Aorta (tissue), 5 donors: ENCODE measurements at regions not wholly inside any gene's neighbourhood (a gene's known extent, or its start where the extent isn't known, plus 50 kb on each side); places are given as distances from the start of the nearest gene placed in this dataset.

Experiments used
- ATAC-seq: fragments of 200-7000 bp; cut with Tn5 transposase; one replicate; pipeline ENCODE4 v1.9.1; 2022; ENCODE audit warnings: moderate library complexity; ENCODE audit not compliant: low FRiP score
- DNase-seq, 2 donors: peaks; one replicate each; pipeline ENCODE4 v3.0.0-alpha.2; 2020
- H3K27ac ChIP-seq, 2 donors: one replicate each; pipeline ENCODE4 v1.5.1; 2013; ENCODE audit warnings: low read length in 2 of 2, mild to moderate bottlenecking in 2 of 2, moderate library complexity in 2 of 2, control low read depth in 1 of 2, inconsistent platforms in 1 of 2, low read depth in 1 of 2
- H3K27me3 ChIP-seq, 2 donors: one replicate each; pipeline ENCODE4 v1.6.1; 2013; ENCODE audit warnings: control low read depth in 1 of 2, low read length in 1 of 2, mild to moderate bottlenecking in 1 of 2, moderate library complexity in 1 of 2; ENCODE audit not compliant: insufficient read depth in 2 of 2, control insufficient read depth in 1 of 2
- H3K36me3 ChIP-seq, 2 donors: one replicate each; pipeline ENCODE4 v1.6.1; 2013; ENCODE audit warnings: control low read depth in 1 of 2, low read length in 1 of 2, mild to moderate bottlenecking in 1 of 2; ENCODE audit not compliant: insufficient read depth in 2 of 2, control insufficient read depth in 1 of 2
- H3K4me1 ChIP-seq, 2 donors: one replicate each; pipeline ENCODE4 v1.6.1; 2013; ENCODE audit warnings: low read length in 2 of 2, control low read depth in 1 of 2, mild to moderate bottlenecking in 1 of 2, moderate library complexity in 1 of 2; ENCODE audit not compliant: insufficient read depth in 2 of 2, control insufficient read depth in 1 of 2
- H3K4me3 ChIP-seq, 2 donors: one replicate each; pipeline ENCODE4 v1.5.1; 2013; ENCODE audit warnings: low read length in 2 of 2, control low read depth in 1 of 2, mild to moderate bottlenecking in 1 of 2
- H3K9me3 ChIP-seq: one replicate; pipeline ENCODE4 v1.6.1; 2013; ENCODE audit warnings: mild to moderate bottlenecking, low read length; ENCODE audit not compliant: control insufficient read depth
- WGBS, 2 donors: extraction: QIAGEN DNeasy Blood & Tissue Kit; methylation state at CpG; one replicate each; pipeline ENCODE4 v1.1.7; 2013; 5-methylcytosine and 5-hydroxymethylcytosine counted together
- intact Hi-C, 2 donors: fragments of 100-400 bp; cut with DNase I; formaldehyde crosslinking; loops; one replicate each; pipeline versions ENCODE4 v1.14.2 to v1.15.0; 2022
- donor health status: healthy with polysubstance abuse.
- donor health status: Bipolar disorder and iron deficiency.
- donor health status: DM: no; HTN: no; CAD: no.
- donor health status: DM: no; HTN: no; CAD: no.
- donor health status: DM: yes; HTN: yes; CAD: no.

DNA sequence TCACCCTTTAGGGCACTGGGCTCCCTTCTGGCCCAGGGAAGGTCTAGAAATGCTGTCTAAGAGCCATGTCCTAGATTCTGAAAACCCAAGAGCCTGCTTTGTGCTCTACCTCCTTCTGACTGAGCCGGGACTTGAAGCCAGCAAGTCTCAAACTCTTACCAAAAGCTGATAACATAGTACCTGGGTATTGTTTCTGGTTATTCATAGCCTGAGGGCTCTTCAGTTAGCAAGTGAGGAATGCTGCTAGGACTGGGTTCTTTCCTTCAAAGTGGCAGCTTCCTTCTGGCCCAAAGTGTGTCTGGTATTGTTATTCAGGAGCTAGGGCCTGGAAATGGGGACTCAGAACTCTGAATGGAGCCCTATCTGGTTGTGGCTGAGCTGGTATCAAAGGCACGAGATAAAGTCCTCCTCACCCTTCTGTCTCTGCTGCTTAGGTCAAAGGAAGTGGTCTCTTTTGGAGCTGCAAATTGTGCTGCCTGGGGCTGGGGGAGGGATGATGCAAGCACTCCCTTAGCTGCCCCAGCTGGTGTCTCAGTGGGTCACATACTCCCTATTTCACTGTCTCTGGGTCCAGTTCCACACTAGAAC lies 696.0 kb upstream of the CCDC179 start:
- Histone ChIP-seq H3K4me3 (no peak overlapping the region), H3K36me3 (no peaks in the 10 kb centered on the region), H3K27ac (no peak overlapping the region), H3K4me1 (peaks cover 0 to under 1% of the 10 kb centered on the region in 2 donors), H3K9me3 (no peaks in the 10 kb centered on the region), H3K27me3 (no peaks in the 10 kb centered on the region)
- DNase-seq (no peak), ATAC-seq (no peak)
- intact Hi-C loops, result no loop called here
- 86 to 94% methylated on average over 2 of the region's 2 CpGs for WGBS, 2 donors

DNA sequence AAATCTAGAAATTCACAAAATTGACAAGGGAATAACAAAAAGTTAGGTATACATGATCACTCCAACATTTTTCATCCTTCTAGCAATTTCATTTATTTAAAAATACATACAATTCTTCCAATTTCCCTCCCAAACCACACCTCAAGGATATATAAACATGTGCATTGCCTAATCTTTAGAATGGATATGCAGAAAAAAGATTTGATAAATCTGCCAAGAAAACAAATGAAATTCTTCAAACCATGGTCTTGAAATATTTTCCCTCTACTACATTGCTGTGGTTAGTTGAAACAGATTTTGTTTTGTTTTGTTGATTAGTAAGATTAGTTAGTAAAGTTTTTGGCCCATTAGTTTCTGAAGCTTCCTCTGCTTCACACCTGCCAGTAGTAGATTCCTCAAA lies 703.3 kb upstream of the CCDC179 start:
- Histone ChIP-seq H3K4me1 (peaks cover 0 to 2% of the 10 kb centered on the region in 2 donors), H3K27me3 (no peaks in the 10 kb centered on the region), H3K27ac (no peak overlapping the region), H3K36me3 (no peaks in the 10 kb centered on the region), H3K4me3 (no peak overlapping the region), H3K9me3 (no peaks in the 10 kb centered on the region)
- ATAC-seq, result no peak
- no peak for DNase-seq
- intact Hi-C loops, result no loop called here

DNA sequence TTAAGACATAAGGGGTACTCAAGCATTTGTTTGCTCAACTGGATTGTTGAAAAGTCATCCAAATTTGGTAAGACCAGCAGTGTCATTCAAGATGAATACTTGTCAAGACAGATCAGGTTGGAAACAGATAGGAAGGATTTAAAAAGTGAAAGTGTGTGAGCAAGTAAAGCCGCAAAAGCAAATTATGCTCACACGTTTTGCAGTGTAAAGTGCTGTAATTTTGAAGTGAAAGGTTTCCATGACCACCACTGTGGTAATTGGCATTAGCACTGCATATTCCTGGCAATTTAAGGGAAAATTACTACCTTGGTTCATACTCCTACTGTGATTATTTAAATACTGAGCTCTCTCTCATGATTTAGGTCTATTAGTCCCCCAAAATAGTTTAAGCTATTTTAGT lies 704.1 kb upstream of the CCDC179 start:
- no peak overlapping the region for H3K27ac ChIP-seq
- H3K27me3 ChIP-seq, result no peaks in the 10 kb centered on the region
- intact Hi-C loops, result no loop called here
- no peaks in the 10 kb centered on the region for H3K9me3 ChIP-seq
- 74 to 77% methylated on average over 2 of the region's 2 CpGs for WGBS, 2 donors
- ATAC-seq (no peak), DNase-seq (no peak)
- H3K4me1 ChIP-seq, result peaks cover 0 to 2% of the 10 kb centered on the region in 2 donors
- no peaks in the 10 kb centered on the region for H3K36me3 ChIP-seq
- H3K4me3 ChIP-seq, result no peak overlapping the region

DNA sequence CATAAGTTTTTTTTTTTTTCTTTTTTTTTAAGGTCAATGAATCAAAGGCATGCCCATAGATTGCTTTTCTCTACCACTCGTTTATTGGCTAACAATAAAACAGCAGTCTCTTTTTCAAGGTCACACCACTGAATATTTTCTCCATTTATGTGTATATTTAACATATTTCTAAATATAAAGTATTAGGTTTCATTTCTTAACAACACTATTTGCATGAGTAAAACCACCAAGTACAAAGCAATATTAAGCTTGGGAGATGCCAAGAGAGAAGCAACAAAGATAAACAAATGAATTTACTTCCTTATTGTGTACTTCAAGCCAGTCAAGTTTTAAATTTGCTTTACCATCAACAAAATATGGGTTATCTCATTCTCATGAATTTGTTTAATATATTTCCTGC lies 708.9 kb upstream of the CCDC179 start:
- Histone ChIP-seq H3K27me3 (no peaks in the 10 kb centered on the region), H3K4me3 (no peak overlapping the region), H3K4me1 (no peaks in the 10 kb centered on the region), H3K9me3 (no peaks in the 10 kb centered on the region), H3K27ac (no peak overlapping the region), H3K36me3 (no peaks in the 10 kb centered on the region)
- ATAC-seq (no peak), DNase-seq (no peak)
- 79 to 89% methylated on average over 1 of the region's 1 CpG for WGBS, 2 donors
- intact Hi-C loops, result no loop called here

DNA sequence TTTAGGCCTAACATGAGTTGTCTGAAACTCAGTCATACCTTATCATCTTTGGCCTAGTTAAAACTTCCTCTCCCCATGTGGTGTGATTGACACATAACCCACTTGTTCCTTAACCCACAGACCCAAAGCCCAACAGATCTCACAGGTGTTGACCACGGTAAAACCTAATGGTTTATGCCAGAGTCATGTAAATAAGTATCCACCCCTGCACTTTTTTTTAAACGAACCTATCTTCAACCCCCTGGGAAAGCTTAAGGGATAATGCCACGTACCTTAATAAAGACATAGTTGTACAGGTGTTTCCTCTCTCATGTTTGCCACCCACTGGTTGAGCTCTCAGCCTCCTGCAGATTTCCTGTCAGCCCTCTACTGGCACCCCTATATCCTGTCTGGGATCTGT lies 709.3 kb upstream of the CCDC179 start:
- WGBS, 2 donors, result 75 to 88% methylated on average over 3 of the region's 3 CpGs
- Histone ChIP-seq H3K4me3 (no peak overlapping the region), H3K27ac (no peak overlapping the region), H3K4me1 (no peaks in the 10 kb centered on the region), H3K36me3 (no peaks in the 10 kb centered on the region), H3K9me3 (no peaks in the 10 kb centered on the region), H3K27me3 (no peaks in the 10 kb centered on the region)
- ATAC-seq, result no peak
- no peak for DNase-seq
- intact Hi-C loops, result no loop called here

DNA sequence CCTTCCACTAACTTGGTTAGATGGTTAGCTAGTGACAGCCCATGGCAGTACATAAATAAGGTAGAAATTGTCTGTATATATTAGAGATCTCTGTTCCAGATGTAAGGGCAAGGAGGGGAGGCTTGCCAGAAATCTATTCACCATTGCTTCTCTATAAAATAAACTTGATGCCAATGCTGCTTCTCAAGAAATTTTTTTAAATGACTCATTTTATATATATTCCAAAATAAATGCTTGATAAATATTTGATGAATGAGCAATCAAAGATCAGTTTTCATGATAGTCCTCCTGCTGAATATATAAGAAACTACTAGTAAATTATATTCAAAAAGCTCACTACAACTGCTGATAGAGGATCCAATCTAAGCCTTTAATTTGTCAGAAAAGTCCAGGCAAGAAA lies 710.6 kb upstream of the CCDC179 start:
- ATAC-seq, result no peak
- DNase-seq, result no peak
- no peak overlapping the region for H3K27ac ChIP-seq
- H3K4me1 ChIP-seq, result no peaks in the 10 kb centered on the region
- no peaks in the 10 kb centered on the region for H3K27me3 ChIP-seq
- H3K36me3 ChIP-seq, result no peaks in the 10 kb centered on the region
- H3K9me3 ChIP-seq, result no peaks in the 10 kb centered on the region
- intact Hi-C loops, result no loop called here
- H3K4me3 ChIP-seq, result no peak overlapping the region

DNA sequence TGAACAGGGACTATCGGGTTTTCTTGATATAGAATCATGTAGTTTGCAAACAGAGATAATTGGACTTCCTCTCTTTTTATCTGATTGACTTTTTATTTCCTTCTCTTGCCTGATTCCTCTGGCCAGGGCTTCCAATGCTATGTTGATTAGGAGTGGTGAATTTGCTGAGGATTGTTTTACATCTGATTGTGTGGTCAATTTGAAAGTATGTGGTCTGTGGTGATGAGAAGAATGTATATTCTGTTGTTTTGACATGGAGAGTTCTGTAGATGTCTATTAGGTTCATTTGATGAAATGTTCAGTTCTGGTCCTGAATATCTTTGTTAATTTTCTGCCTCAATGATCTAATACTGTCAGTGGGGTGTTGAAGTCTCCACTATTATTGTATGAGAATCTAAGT lies 713.2 kb upstream of the CCDC179 start:
- no peaks in the 10 kb centered on the region for H3K4me1 ChIP-seq
- H3K27ac ChIP-seq, result no peak overlapping the region
- intact Hi-C loops, result no loop called here
- no peaks in the 10 kb centered on the region for H3K27me3 ChIP-seq
- no peak for DNase-seq
- 83 to 85% methylated on average over 1 of the region's 1 CpG for WGBS, 2 donors
- H3K9me3 ChIP-seq, result no peaks in the 10 kb centered on the region
- no peak overlapping the region for H3K4me3 ChIP-seq
- H3K36me3 ChIP-seq, result no peaks in the 10 kb centered on the region
- no peak for ATAC-seq

DNA sequence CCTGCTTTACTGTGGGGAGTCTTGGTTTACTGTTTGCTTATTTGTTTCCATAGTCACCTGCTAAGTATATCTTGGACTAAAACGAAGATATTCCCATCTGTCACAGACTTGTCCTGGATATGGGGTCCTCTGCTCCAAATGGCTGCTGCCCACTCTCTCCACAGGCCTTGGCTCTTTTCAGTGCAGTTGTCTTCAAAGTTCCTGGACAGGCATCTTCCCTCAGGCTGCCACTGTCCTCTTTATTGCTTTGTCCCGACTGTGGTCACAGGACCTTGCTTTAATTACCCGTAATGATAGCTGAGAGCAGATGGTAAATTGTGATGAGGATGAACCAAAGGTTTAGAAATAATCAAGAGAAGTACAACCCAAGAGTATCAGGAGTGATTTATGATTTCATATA lies 713.9 kb upstream of the CCDC179 start:
- intact Hi-C loops, result no loop called here
- Histone ChIP-seq H3K9me3 (no peaks in the 10 kb centered on the region), H3K36me3 (no peaks in the 10 kb centered on the region), H3K27me3 (no peaks in the 10 kb centered on the region), H3K4me3 (no peak overlapping the region), H3K4me1 (no peaks in the 10 kb centered on the region), H3K27ac (no peak overlapping the region)
- DNase-seq (no peak), ATAC-seq (no peak)
- WGBS, 2 donors, result 75 to 92% methylated on average over 3 of the region's 3 CpGs

DNA sequence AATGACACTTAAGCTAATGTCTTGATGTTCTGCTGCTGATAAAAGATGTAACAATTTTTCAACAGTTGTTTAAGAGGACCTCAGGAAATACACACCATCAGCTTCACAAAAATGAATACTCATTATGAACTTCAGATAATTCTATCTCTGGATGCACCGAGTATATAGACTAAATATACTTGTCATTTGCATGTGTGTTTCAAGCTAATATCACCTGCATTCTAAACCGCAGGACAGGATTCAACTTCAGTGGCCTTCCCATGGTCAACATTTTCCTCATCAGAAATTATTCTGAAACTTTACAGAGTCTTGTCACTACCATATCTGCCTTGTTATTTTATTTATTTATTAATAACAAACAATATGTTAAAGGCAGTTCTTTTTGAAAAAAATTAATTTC lies 717.0 kb upstream of the CCDC179 start:
- 86 to 89% methylated on average over 2 of the region's 2 CpGs for WGBS, 2 donors
- intact Hi-C loops, result no loop called here
- Histone ChIP-seq H3K4me3 (no peak overlapping the region), H3K4me1 (no peaks in the 10 kb centered on the region), H3K36me3 (no peaks in the 10 kb centered on the region), H3K27me3 (no peaks in the 10 kb centered on the region), H3K9me3 (no peaks in the 10 kb centered on the region), H3K27ac (no peak overlapping the region)
- DNase-seq, result no peak
- ATAC-seq, result no peak
